Hepatocyte (in vitro differentiated cells): ENCODE measurements at regions not wholly inside any gene's neighbourhood (a gene's known extent, or its start where the extent isn't known, plus 50 kb on each side); places are given as distances from the start of the nearest gene placed in this dataset.

ENCODE experiments used
- DNase-seq: peaks from one replicate; pipeline ENCODE4 v3.0.0-alpha.2; 2016; ENCODE audit warnings: low spot score
- H2AFZ ChIP-seq: fragments of 200-600 bp; sonication (generic); 2 replicates; pipeline ENCODE4 v1.6.0; 2016; ENCODE audit warnings: antibody characterized with exemption, mild to moderate bottlenecking
- H3K27ac ChIP-seq: fragments of 200-600 bp; sonication (generic); 2 replicates; pipeline ENCODE4 v1.5.1; 2016; ENCODE audit warnings: mild to moderate bottlenecking
- H3K27me3 ChIP-seq: fragments of 200-600 bp; sonication (generic); 2 replicates; pipeline ENCODE4 v1.6.1; 2016
- H3K36me3 ChIP-seq: fragments of 200-600 bp; sonication (generic); replicated peaks from 2 replicates; pipeline ENCODE4 v1.5.1; 2016; ENCODE audit warnings: low read depth; ENCODE audit not compliant: insufficient read depth
- H3K4me1 ChIP-seq: fragments of 200-600 bp; sonication (generic); 2 replicates; pipeline ENCODE4 v1.5.1; 2016; ENCODE audit warnings: mild to moderate bottlenecking, moderate library complexity; ENCODE audit not compliant: insufficient read depth
- H3K4me2 ChIP-seq: fragments of 200-600 bp; sonication (generic); 2 replicates; pipeline ENCODE4 v1.6.0; 2016
- H3K4me3 ChIP-seq: fragments of 200-600 bp; sonication (generic); 2 replicates; pipeline ENCODE4 v1.5.1; 2016; ENCODE audit warnings: mild to moderate bottlenecking
- H3K79me2 ChIP-seq: fragments of 200-600 bp; sonication (generic); 2 replicates; pipeline ENCODE4 v1.6.0; 2017; ENCODE audit warnings: mild to moderate bottlenecking
- H3K9me2 ChIP-seq: fragments of 200-600 bp; sonication (generic); replicated peaks from 2 replicates; pipeline ENCODE4 v1.6.0; 2017; ENCODE audit warnings: mild to moderate bottlenecking; ENCODE audit not compliant: insufficient read depth
- H3K9me3 ChIP-seq: fragments of 200-600 bp; sonication (generic); 2 replicates; pipeline ENCODE4 v1.5.1; 2016; ENCODE audit warnings: low read depth, mild to moderate bottlenecking
- H4K20me1 ChIP-seq: fragments of 200-600 bp; sonication (generic); 2 replicates; pipeline ENCODE4 v1.6.0; 2016; ENCODE audit warnings: mild to moderate bottlenecking; ENCODE audit not compliant: insufficient read depth, poor library complexity, severe bottlenecking
- EZH2 ChIP-seq: fragments of 200-600 bp; sonication (generic); IDR thresholded peaks from 2 replicates; pipeline ENCODE4 v1.6.1; 2016; ENCODE audit warnings: antibody characterized with exemption, mild to moderate bottlenecking, borderline replicate concordance
- EZH2phosphoT487 ChIP-seq: fragments of 200-600 bp; sonication (generic); IDR thresholded peaks from one replicate; pipeline ENCODE4 v1.6.1; 2018; ENCODE audit warnings: antibody characterized with exemption, mild to moderate bottlenecking, low read depth, moderate library complexity; ENCODE audit not compliant: unreplicated experiment, severe bottlenecking
- WGBS: methylation state at CpG from one replicate; pipeline ENCODE4 v1.1.6; 2016; ENCODE audit warnings: low lambda C conversion rate; ENCODE audit errors: missing lambda C conversion rate; 5-methylcytosine and 5-hydroxymethylcytosine counted together
- TF ChIP-seq, protein P1 (sequence below): fragments of 200-600 bp; sonication (generic); IDR thresholded peaks from 2 replicates; pipeline ENCODE4 v1.5.1; 2016; ENCODE audit warnings: antibody characterized with exemption, mild to moderate bottlenecking; ENCODE audit not compliant: poor library complexity

DNA sequence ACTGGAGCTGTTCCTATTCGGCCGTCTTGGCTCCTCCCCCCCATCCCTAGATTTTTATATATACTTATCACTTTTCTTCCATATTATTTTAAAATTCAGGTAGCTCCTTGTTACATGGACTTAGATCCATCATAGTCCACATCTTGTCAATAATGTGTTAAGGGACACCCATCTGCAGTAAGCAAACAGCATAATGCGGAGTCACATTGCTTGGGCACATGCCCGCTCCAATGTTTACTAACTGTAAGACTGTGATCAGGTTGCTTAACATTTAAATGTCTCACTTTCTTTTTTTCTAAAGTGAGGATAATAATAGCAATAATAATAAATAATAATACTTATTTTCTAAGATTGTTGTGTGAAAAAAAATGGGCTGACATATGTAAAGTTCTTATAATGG, 303.2 kb upstream of the SOX14 start:
- TF ChIP-seq EZH2phosphoT487 (no peak), EZH2 (no peak)
- TF ChIP-seq, protein P1, sequence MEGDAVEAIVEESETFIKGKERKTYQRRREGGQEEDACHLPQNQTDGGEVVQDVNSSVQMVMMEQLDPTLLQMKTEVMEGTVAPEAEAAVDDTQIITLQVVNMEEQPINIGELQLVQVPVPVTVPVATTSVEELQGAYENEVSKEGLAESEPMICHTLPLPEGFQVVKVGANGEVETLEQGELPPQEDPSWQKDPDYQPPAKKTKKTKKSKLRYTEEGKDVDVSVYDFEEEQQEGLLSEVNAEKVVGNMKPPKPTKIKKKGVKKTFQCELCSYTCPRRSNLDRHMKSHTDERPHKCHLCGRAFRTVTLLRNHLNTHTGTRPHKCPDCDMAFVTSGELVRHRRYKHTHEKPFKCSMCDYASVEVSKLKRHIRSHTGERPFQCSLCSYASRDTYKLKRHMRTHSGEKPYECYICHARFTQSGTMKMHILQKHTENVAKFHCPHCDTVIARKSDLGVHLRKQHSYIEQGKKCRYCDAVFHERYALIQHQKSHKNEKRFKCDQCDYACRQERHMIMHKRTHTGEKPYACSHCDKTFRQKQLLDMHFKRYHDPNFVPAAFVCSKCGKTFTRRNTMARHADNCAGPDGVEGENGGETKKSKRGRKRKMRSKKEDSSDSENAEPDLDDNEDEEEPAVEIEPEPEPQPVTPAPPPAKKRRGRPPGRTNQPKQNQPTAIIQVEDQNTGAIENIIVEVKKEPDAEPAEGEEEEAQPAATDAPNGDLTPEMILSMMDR: no peak
- no peaks in the 10 kb centered on the region for H4K20me1 ChIP-seq
- no peaks in the 10 kb centered on the region for H3K79me2 ChIP-seq
- 93% methylated on average over 4 of the region's 4 CpGs for WGBS
- H3K27me3 ChIP-seq: no peaks in the 10 kb centered on the region
- H3K4me3 ChIP-seq: no peak overlapping the region
- no peaks in the 10 kb centered on the region for H3K36me3 ChIP-seq
- no peaks in the 10 kb centered on the region for H3K9me2 ChIP-seq
- H2AFZ ChIP-seq: no peak overlapping the region
- H3K4me2 ChIP-seq: no peak overlapping the region
- no peaks in the 10 kb centered on the region for H3K4me1 ChIP-seq
- no peaks in the 10 kb centered on the region for H3K9me3 ChIP-seq
- no peak overlapping the region for H3K27ac ChIP-seq
- no peak for DNase-seq

DNA sequence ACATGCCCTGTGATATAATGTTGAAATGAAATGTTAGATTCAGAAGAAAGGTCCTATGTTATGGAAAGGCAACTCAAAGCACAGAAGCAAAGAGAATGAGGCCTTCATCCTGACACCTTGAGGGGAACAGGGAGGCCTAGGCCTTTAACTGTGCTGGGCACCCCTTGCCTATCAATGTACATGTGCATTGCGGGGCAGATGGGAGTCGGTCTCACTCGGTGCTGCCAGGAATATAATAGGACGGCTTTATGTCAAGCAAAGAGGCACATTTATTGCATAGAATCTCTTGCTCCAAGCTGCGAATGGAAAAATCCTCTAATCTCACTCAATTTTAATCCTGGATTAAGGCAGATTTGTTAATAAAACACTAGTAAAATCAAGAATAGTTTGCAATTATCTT, 301.0 kb upstream of the SOX14 start:
- Histone ChIP-seq H2AFZ (no peak overlapping the region), H3K9me3 (no peaks in the 10 kb centered on the region), H4K20me1 (no peaks in the 10 kb centered on the region), H3K36me3 (no peaks in the 10 kb centered on the region), H3K27ac (no peak overlapping the region), H3K9me2 (no peaks in the 10 kb centered on the region), H3K79me2 (no peaks in the 10 kb centered on the region), H3K4me1 (no peaks in the 10 kb centered on the region), H3K4me3 (no peak overlapping the region), H3K4me2 (no peak overlapping the region), H3K27me3 (no peaks in the 10 kb centered on the region)
- no peak for TF ChIP-seq EZH2phosphoT487
- TF ChIP-seq, protein P1: no peak
- no peak for TF ChIP-seq EZH2
- DNase-seq: no peak
- 84% methylated on average over 5 of the region's 5 CpGs for WGBS

DNA sequence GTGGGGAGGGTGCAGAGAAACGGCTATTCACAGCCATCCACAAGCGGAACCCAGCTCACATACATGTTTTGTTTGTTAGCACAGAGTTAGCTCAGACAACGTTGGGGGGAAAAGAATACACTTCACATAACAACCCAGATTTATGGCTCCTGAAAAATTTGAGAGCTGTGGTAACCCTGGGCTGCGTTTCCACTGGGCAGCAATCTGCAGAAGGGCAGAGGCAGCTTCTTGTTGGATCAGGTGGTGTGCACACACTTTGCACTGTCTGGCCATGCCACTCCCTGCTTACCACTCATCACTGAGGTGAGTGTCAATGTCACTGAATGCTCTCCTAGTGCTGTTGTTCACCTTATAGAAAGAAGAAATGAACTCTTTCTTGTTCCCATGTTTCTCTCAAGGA, 299.8 kb upstream of the SOX14 start:
- Histone ChIP-seq H3K4me1 (no peaks in the 10 kb centered on the region), H3K36me3 (no peaks in the 10 kb centered on the region), H3K4me3 (no peak overlapping the region), H3K27ac (no peak overlapping the region), H3K4me2 (no peak overlapping the region), H3K9me3 (no peaks in the 10 kb centered on the region), H4K20me1 (no peaks in the 10 kb centered on the region), H3K79me2 (no peaks in the 10 kb centered on the region), H3K9me2 (no peaks in the 10 kb centered on the region), H2AFZ (no peak overlapping the region), H3K27me3 (no peaks in the 10 kb centered on the region)
- 69% methylated on average over 4 of the region's 4 CpGs for WGBS
- no peak for TF ChIP-seq EZH2
- TF ChIP-seq, protein P1: no peak
- TF ChIP-seq EZH2phosphoT487: no peak
- no peak for DNase-seq

DNA sequence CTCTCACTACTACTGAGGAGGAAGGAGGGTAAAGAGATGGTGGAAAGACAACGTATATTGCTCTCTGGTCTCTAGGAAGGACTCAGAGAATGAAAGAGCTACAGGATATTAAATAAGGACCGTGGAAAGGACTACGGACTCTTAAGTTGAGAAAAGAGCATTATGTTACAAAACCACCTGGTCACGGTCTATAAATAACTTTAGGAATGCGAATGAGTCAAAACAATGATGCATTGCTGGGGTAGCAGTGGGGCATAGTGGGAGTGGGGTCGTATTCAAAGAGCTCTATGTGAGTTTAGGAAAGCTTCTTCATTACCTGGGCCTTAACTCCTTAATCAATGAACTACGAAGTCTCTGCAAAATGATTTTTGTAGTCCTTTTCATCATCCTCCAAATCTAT, 295.7 kb upstream of the SOX14 start:
- no peaks in the 10 kb centered on the region for H3K27me3 ChIP-seq

More for the DNA sequence above, 295.7 kb upstream of the SOX14 start:
- no peak overlapping the region for H3K4me2 ChIP-seq
- TF ChIP-seq, protein P1: no peak
- TF ChIP-seq EZH2 (no peak), EZH2phosphoT487 (no peak)
- no peaks in the 10 kb centered on the region for H4K20me1 ChIP-seq
- no peaks in the 10 kb centered on the region for H3K36me3 ChIP-seq
- H2AFZ ChIP-seq: no peak overlapping the region
- no peaks in the 10 kb centered on the region for H3K4me1 ChIP-seq
- no peaks in the 10 kb centered on the region for H3K79me2 ChIP-seq
- no peak overlapping the region for H3K4me3 ChIP-seq
- no peak overlapping the region for H3K27ac ChIP-seq
- H3K9me2 ChIP-seq: no peaks in the 10 kb centered on the region
- 62% methylated on average over 7 of the region's 7 CpGs for WGBS
- no peaks in the 10 kb centered on the region for H3K9me3 ChIP-seq
- no peak for DNase-seq
